Right lobe of liver (tissue), 4 donors: ENCODE measurements at regions not wholly inside any gene's neighbourhood (a gene's known extent, or its start where the extent isn't known, plus 50 kb on each side); places are given as distances from the start of the nearest gene placed in this dataset.

Experiments
- CTCF ChIP-seq, 4 donors: fragments of 200-600 bp in 3 of 4; fragments of 450-650 bp in 1 of 4; IDR thresholded peaks; one replicate each; pipeline versions ENCODE4 v1.5.1 to v1.8.0; 2016 to 2022; ENCODE audit warnings: antibody characterized with exemption in 4 of 4, mild to moderate bottlenecking in 2 of 4
- POLR2A ChIP-seq: fragments of 450-650 bp; IDR thresholded peaks from one replicate; pipeline ENCODE4 v1.6.1; 2017; ENCODE audit warnings: antibody characterized with exemption, mild to moderate bottlenecking
- donor health status: DM: no; HTN: no; CAD: no.
- donor health status: DM: no; HTN: no; CAD: no.
- donor health status: DM: no; HTN: yes; CAD: no.

- TF ChIP-seq CTCF (IDR thresholded peaks at IDR 0.05) (no peak), POLR2A (no peak)
Measured at GRCh38 chr1:185487026-185487425, 170.0 kb upstream of the IVNS1ABP start.
